ENCODE measurements at regions not wholly inside any gene's neighbourhood (a gene's known extent, or its start where the extent isn't known, plus 50 kb on each side); places are given as distances from the start of the nearest gene placed in this dataset.

GRCh38 chr9:99340281-99340680, 118.2 kb downstream of the SEC61B start (continued):
- TF ChIP-seq, protein P1, sequence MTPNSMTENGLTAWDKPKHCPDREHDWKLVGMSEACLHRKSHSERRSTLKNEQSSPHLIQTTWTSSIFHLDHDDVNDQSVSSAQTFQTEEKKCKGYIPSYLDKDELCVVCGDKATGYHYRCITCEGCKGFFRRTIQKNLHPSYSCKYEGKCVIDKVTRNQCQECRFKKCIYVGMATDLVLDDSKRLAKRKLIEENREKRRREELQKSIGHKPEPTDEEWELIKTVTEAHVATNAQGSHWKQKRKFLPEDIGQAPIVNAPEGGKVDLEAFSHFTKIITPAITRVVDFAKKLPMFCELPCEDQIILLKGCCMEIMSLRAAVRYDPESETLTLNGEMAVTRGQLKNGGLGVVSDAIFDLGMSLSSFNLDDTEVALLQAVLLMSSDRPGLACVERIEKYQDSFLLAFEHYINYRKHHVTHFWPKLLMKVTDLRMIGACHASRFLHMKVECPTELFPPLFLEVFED (CRISPR knock-in tag; conservative IDR thresholded peaks at IDR 0.05) = no peak
- TF ChIP-seq MEIS2 (IDR thresholded peaks at IDR 0.05; ENCODE audit: partially characterized antibody) (no peak), CEBPB (tag; IDR thresholded peaks at IDR 0.05) (no peak), DIDO1 (tag; IDR thresholded peaks at IDR 0.05; ENCODE audit: low read depth) (no peak)

DNA sequence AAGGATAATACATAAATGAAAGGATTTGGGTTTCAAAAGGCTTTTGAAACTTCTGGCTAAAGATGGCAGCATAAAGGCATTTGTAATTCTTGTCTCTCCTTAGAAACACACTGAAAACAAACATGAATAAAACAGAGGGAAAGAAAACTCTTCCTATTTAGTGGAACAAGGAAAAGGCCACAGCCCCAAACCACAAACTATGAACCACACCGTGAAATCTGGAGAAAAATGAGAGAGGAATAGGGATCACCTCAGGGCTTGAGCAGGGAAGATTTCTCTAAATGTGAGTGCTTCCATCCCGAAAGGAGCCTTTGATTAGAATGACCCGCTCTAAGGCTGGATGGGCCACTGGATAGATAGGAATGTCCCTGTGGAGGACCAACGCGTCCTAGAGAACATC, 119.6 kb downstream of the SEC61B start:
- Histone ChIP-seq H3K4me1 (replicated peaks in 1 of 2; ENCODE audit: control insufficient read depth in 2 of 2, insufficient read depth in 2 of 2, low read length in 2 of 2) (no peaks in the 10 kb centered on the region), H3K4me2 (ENCODE audit: insufficient read depth, low read length) (no peak overlapping the region), H3K9ac (ENCODE audit: insufficient read depth in 1 of 2, low read depth in 2 of 2, low read length in 2 of 2) (no peak overlapping the region), H3K9me3 (replicated peaks; ENCODE audit: control insufficient read depth, insufficient read depth, low read depth, low read length) (no peaks in the 10 kb centered on the region), H4K20me1 (replicated peaks; ENCODE audit: control insufficient read depth, insufficient read depth, low read length) (no peaks in the 10 kb centered on the region), H3K79me2 (ENCODE audit: control insufficient read depth, insufficient read depth, low read length) (no peaks in the 10 kb centered on the region), H2AFZ (ENCODE audit: low read depth, low read length) (no peak overlapping the region), H3K9me1 (ENCODE audit: control insufficient read depth, insufficient read depth, low read length) (no peaks in the 10 kb centered on the region), H3K4me3 (no peak overlapping the region), H3K27me3 (ENCODE audit: control insufficient read depth in 2 of 2, insufficient read depth in 2 of 2, low read length in 2 of 2) (peaks cover 9 to 30% of the 10 kb centered on the region in 2 experiments; a peak in 3 of 5 replicates), H3K27ac (ENCODE audit: extremely low read depth, low read depth, low read length) (no peak overlapping the region), H3K36me3 (ENCODE audit: control insufficient read depth, insufficient read depth, low read length) (no peaks in the 10 kb centered on the region)
- CTCF ChIA-PET (ENCODE audit: low intra/inter-chr PET ratio) = interaction anchor here (0.6 kb wide), 1 partner anchor 34 kb away, joined by 3 read pairs; no protein-coding TSS in a partner anchor
- DNase-seq (ENCODE audit: extremely low read depth in 1 of 4, low spot score in 3 of 4) (no peak), FAIRE-seq (no peak), ATAC-seq (no peak)
- no TSS peak for BruUV-seq (replicated peaks)
- 1% methylated on average over 5 of the region's 5 CpGs for WGBS (ENCODE audit: insufficient coverage, low coverage, missing lambda C conversion rate)
- TF ChIP-seq CBFB (CRISPR knock-in tag; IDR thresholded peaks at IDR 0.05) = no peak
- TF ChIP-seq TFAM (CRISPR knock-in tag; conservative IDR thresholded peaks at IDR 0.05) = no peak
- TF ChIP-seq POLR2G (IDR thresholded peaks at IDR 0.05; ENCODE audit: low read depth, low read length) = no peak
- TF ChIP-seq BCL6 (CRISPR knock-in tag; IDR thresholded peaks at IDR 0.05) = no peak
- no peak for TF ChIP-seq E2F3 (CRISPR knock-in tag; IDR thresholded peaks at IDR 0.05)
- TF ChIP-seq, protein P2, sequence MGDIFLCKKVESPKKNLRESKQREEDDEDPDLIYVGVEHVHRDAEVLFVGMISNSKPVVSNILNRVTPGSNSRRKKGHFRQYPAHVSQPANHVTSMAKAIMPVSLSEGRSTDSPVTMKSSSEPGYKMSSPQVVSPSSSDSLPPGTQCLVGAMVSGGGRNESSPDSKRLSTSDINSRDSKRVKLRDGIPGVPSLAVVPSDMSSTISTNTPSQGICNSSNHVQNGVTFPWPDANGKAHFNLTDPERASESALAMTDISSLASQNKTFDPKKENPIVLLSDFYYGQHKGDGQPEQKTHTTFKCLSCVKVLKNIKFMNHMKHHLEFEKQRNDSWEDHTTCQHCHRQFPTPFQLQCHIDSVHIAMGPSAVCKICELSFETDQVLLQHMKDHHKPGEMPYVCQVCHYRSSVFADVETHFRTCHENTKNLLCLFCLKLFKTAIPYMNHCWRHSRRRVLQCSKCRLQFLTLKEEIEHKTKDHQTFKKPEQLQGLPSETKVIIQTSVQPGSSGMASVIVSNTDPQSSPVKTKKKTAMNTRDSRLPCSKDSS (IDR thresholded peaks at IDR 0.05; ENCODE audit: low read depth, partially characterized antibody) = no peak
- no peak for TF ChIP-seq KLF13 (tag; IDR thresholded peaks at IDR 0.05; ENCODE audit: borderline replicate concordance, low read depth)
- TF ChIP-seq RB1 (IDR thresholded peaks at IDR 0.05; ENCODE audit: low read depth) = no peak
- intact Hi-C loops (cut with micrococcal nuclease) = loop anchor here (5.0 to 10.0 kb wide), 2 partner anchors 74 to 157 kb away; no protein-coding TSS in a partner anchor
- in situ Hi-C loops (cut with MboI) = no loop called here
- POLR2A ChIA-PET = no interaction called here
